ENCODE measurements at regions not wholly inside any gene's neighbourhood (a gene's known extent, or its start where the extent isn't known, plus 50 kb on each side); places are given as distances from the start of the nearest gene placed in this dataset.

DNA sequence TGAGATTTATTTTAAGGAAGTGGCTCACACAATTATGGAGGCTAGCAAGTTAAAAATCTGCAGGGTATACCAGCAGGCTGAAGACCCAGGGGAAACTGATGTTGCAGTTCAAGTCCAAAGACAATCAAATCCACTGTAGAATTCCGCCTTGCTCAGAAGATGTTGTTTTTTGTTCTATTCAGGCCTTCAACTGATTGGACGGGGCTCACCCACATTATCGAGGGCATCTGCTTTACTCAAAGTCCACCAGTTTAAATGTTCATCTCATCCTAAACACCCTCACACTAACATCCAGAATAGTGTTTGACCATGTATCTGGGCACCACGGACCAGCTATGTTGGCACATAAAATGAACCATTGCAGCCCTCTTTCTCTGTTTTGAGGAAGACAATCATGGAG, 211.2 kb upstream of the GPR26 start:
- no peak for DNase-seq (ENCODE audit: low read depth, low spot score)
- Histone ChIP-seq H3K4me1 (ENCODE audit: control insufficient read depth, extremely low read depth, insufficient read depth, low read length) (no peaks in the 10 kb centered on the region), H4K20me1 (replicated peaks; ENCODE audit: control insufficient read depth, extremely low read depth, insufficient read depth, low read length) (no peaks in the 10 kb centered on the region), H3K9me3 (replicated peaks; ENCODE audit: control insufficient read depth, insufficient read depth, low read length) (no peaks in the 10 kb centered on the region), H3K9me1 (replicated peaks; ENCODE audit: control insufficient read depth, extremely low read depth, insufficient read depth, low read length) (no peaks in the 10 kb centered on the region), H3K4me2 (ENCODE audit: insufficient read depth, low read length) (no peak overlapping the region), H3K4me3 (replicated peaks in 1 of 3; ENCODE audit: insufficient read depth in 1 of 3, low read depth in 1 of 3, low read length in 3 of 3) (no peak overlapping the region), H3K36me3 (ENCODE audit: control insufficient read depth in 2 of 2, extremely low read depth in 1 of 2, insufficient read depth in 2 of 2, low read length in 2 of 2) (no peaks in the 10 kb centered on the region), H3K79me2 (ENCODE audit: control insufficient read depth, insufficient read depth, low read length) (no peaks in the 10 kb centered on the region), H2AFZ (ENCODE audit: low read depth, low read length) (no peak overlapping the region), H3K27ac (ENCODE audit: insufficient read depth, low read depth, low read length) (no peak overlapping the region), H3K27me3 (ENCODE audit: control insufficient read depth in 2 of 2, insufficient read depth in 2 of 2, low read length in 2 of 2) (no peaks in the 10 kb centered on the region), H3K9ac (replicated peaks; ENCODE audit: extremely low read depth, insufficient read depth, low read length) (no peak overlapping the region)
- dilution Hi-C loops (cut with MboI; ENCODE audit: extremely low pct_ligation_motif_present, low sequenced_read_pairs) (no loop called here), intact Hi-C loops (cut with micrococcal nuclease) (no loop called here)
- ChIA-PET CTCF (no interaction called here), POLR2A (no interaction called here)
- TF ChIP-seq GATA2 (IDR thresholded peaks at IDR 0.05; ENCODE audit: insufficient read depth, insufficient read length, low read depth, low read length) (no peak), JUN (IDR thresholded peaks at IDR 0.05; ENCODE audit: borderline replicate concordance, insufficient read depth, insufficient read length, low read depth) (no peak), POLR2AphosphoS5 (IDR thresholded peaks at IDR 0.05; ENCODE audit: insufficient read depth, low read depth, low read length) (no peak), FOS (IDR thresholded peaks at IDR 0.05; ENCODE audit: borderline replicate concordance, insufficient read depth, low read length) (no peak), EZH2 (IDR thresholded peaks at IDR 0.05; ENCODE audit: borderline replicate concordance, low read depth, low read length, severe bottlenecking) (no peak), POLR2A (IDR thresholded peaks at IDR 0.05; ENCODE audit: low read depth, low read length) (no peak), MYC (IDR thresholded peaks at IDR 0.05; ENCODE audit: low read depth, low read length) (no peak)
- TF ChIP-seq, protein P1, sequence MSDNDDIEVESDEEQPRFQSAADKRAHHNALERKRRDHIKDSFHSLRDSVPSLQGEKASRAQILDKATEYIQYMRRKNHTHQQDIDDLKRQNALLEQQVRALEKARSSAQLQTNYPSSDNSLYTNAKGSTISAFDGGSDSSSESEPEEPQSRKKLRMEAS (IDR thresholded peaks at IDR 0.05; ENCODE audit: insufficient read depth, insufficient read length): no peak
- no peak for FAIRE-seq
- BruUV-seq (replicated peaks): no TSS peak

GRCh38 chr10:123455861-123456260, 210.3 kb upstream of the GPR26 start:
- no peak overlapping the region for H3K27ac ChIP-seq (ENCODE audit: insufficient read depth, low read depth, low read length)
- no peaks in the 10 kb centered on the region for H3K9me3 ChIP-seq (replicated peaks; ENCODE audit: control insufficient read depth, insufficient read depth, low read length)
- no TSS peak for BruUV-seq (replicated peaks)
- no peak for DNase-seq (ENCODE audit: low read depth, low spot score)
- no peak overlapping the region for H2AFZ ChIP-seq (ENCODE audit: low read depth, low read length)
- POLR2A ChIA-PET: no interaction called here
- no peak for TF ChIP-seq POLR2A (IDR thresholded peaks at IDR 0.05; ENCODE audit: low read depth, low read length)
- TF ChIP-seq FOS (IDR thresholded peaks at IDR 0.05; ENCODE audit: borderline replicate concordance, insufficient read depth, low read length): no peak
- no peak for TF ChIP-seq EZH2 (IDR thresholded peaks at IDR 0.05; ENCODE audit: borderline replicate concordance, low read depth, low read length, severe bottlenecking)
- TF ChIP-seq JUN (IDR thresholded peaks at IDR 0.05; ENCODE audit: borderline replicate concordance, insufficient read depth, insufficient read length, low read depth): no peak
- TF ChIP-seq, protein P2, sequence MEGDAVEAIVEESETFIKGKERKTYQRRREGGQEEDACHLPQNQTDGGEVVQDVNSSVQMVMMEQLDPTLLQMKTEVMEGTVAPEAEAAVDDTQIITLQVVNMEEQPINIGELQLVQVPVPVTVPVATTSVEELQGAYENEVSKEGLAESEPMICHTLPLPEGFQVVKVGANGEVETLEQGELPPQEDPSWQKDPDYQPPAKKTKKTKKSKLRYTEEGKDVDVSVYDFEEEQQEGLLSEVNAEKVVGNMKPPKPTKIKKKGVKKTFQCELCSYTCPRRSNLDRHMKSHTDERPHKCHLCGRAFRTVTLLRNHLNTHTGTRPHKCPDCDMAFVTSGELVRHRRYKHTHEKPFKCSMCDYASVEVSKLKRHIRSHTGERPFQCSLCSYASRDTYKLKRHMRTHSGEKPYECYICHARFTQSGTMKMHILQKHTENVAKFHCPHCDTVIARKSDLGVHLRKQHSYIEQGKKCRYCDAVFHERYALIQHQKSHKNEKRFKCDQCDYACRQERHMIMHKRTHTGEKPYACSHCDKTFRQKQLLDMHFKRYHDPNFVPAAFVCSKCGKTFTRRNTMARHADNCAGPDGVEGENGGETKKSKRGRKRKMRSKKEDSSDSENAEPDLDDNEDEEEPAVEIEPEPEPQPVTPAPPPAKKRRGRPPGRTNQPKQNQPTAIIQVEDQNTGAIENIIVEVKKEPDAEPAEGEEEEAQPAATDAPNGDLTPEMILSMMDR (IDR thresholded peaks at IDR 0.05; ENCODE audit: extremely low read depth in 1 of 2, insufficient read depth in 1 of 2, low read depth in 1 of 2, low read length in 2 of 2): no peak
- TF ChIP-seq MYC (IDR thresholded peaks at IDR 0.05; ENCODE audit: low read depth, low read length): no peak
- no peak for TF ChIP-seq GATA2 (IDR thresholded peaks at IDR 0.05; ENCODE audit: insufficient read depth, insufficient read length, low read depth, low read length)
- TF ChIP-seq, protein P1 (IDR thresholded peaks at IDR 0.05; ENCODE audit: insufficient read depth, insufficient read length): no peak
- no peak for TF ChIP-seq POLR2AphosphoS5 (IDR thresholded peaks at IDR 0.05; ENCODE audit: insufficient read depth, low read depth, low read length)
- H3K36me3 ChIP-seq (ENCODE audit: control insufficient read depth in 2 of 2, extremely low read depth in 1 of 2, insufficient read depth in 2 of 2, low read length in 2 of 2): no peaks in the 10 kb centered on the region
- intact Hi-C loops (cut with micrococcal nuclease) (no loop called here), dilution Hi-C loops (cut with MboI; ENCODE audit: extremely low pct_ligation_motif_present, low sequenced_read_pairs) (no loop called here)
- CTCF ChIA-PET: no interaction called here
- H4K20me1 ChIP-seq (replicated peaks; ENCODE audit: control insufficient read depth, extremely low read depth, insufficient read depth, low read length): no peaks in the 10 kb centered on the region
- FAIRE-seq: no peak
- H3K4me2 ChIP-seq (ENCODE audit: insufficient read depth, low read length): no peak overlapping the region
- H3K9me1 ChIP-seq (replicated peaks; ENCODE audit: control insufficient read depth, extremely low read depth, insufficient read depth, low read length): no peaks in the 10 kb centered on the region
- no peaks in the 10 kb centered on the region for H3K79me2 ChIP-seq (ENCODE audit: control insufficient read depth, insufficient read depth, low read length)
- H3K4me3 ChIP-seq (replicated peaks in 1 of 3; ENCODE audit: insufficient read depth in 1 of 3, low read depth in 1 of 3, low read length in 3 of 3): no peak overlapping the region
- H3K27me3 ChIP-seq (ENCODE audit: control insufficient read depth in 2 of 2, insufficient read depth in 2 of 2, low read length in 2 of 2): no peaks in the 10 kb centered on the region
- H3K9ac ChIP-seq (replicated peaks; ENCODE audit: extremely low read depth, insufficient read depth, low read length): no peak overlapping the region
- H3K4me1 ChIP-seq (ENCODE audit: control insufficient read depth, extremely low read depth, insufficient read depth, low read length): no peaks in the 10 kb centered on the region
